D721Med (cell line): ENCODE measurements at regions not wholly inside any gene's neighbourhood (a gene's known extent, or its start where the extent isn't known, plus 50 kb on each side); places are given as distances from the start of the nearest gene placed in this dataset.

Source experiments
- DNase-seq: peaks from one replicate; pipeline ENCODE4 v3.0.0; 2011; ENCODE audit warnings: low spot score; ENCODE audit not compliant: insufficient read length
- FAIRE-seq: peaks from 2 replicates; lab custom pipeline; 2011; peaks lifted over from hg19 to GRCh38; lab: Jason Lieb, UNC
- CTCF ChIP-seq: IDR thresholded peaks from 2 replicates; pipeline ENCODE4 v1.5.1; 2012; ENCODE audit warnings: mild to moderate bottlenecking, control low read depth; ENCODE audit not compliant: insufficient read depth; ENCODE audit errors: missing control alignments

DNA sequence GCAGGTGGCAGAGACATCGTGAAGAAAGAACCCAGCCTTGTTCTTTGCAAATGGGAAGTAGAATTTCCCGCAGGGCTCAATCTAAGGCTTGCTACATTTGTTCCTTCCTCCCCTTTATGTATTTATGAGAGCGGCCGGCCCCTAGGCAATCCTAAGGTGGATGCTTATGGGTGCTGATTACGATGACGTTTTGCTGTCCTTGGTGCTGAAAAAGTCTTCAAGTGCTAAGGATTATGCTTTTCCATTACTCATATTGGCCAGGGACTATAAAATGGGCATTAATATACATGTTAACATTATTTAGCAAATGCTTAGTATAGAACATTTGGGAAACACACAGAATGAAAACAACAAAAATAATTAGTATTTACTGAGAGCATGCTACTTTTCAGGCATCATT, 313.3 kb upstream of the XYLT1 start:
- DNase-seq (no peak), FAIRE-seq (no peak)
- TF ChIP-seq CTCF: no peak

- DNase-seq (no peak), FAIRE-seq (no peak)
- TF ChIP-seq CTCF: no peak
Observed at GRCh38 chr16:17780181-17780580, 309.4 kb upstream of the XYLT1 start.

DNA sequence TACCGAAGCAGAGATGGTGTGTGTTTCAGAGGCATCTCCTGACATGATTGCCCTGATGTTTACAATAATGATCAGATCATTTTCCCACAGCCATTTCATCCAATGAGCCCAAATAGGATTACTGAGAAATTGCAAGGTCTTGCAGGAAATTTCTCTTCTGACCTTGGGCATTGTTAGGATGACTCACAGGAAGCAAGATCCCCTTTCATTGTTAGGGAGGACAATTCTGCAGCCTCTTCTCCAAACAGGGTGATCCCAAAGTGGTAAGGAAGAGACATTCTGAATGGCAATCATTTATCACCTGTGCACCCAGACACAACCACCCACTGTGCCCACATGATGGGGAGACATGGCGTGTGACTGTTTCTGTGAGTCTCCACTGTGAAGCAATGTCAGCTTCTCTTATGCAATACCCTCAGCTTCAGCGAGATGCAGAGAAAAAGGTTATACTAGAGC, 306.7 kb upstream of the XYLT1 start:
- DNase-seq (no peak), FAIRE-seq (no peak)
- no peak for TF ChIP-seq CTCF

- no peak for TF ChIP-seq CTCF
- DNase-seq (no peak), FAIRE-seq (no peak)
Observed at GRCh38 chr16:17776888-17777287, 306.1 kb upstream of the XYLT1 start.

DNA sequence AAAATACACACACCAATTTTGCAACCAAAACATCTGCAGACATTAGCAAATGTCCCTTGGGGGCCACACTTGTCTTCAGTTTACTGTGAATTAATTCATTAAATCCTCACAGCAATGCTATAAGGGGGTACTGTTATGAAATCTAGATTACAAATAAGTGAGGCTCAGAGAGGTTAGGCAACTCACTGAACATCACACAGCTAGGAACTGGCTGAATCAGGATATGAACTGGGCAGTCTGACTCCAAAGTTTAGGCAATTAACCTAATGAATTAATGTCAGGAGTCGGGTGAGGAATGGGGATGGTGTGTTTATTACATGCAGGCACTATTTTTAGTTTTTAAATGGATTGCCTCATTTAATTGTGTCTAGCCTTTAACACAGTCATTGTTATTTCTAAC, 305.7 kb upstream of the XYLT1 start:
- FAIRE-seq (no peak), DNase-seq (no peak)
- TF ChIP-seq CTCF: no peak

GRCh38 chr16:17775061-17775460, 304.3 kb upstream of the XYLT1 start:
- FAIRE-seq (no peak), DNase-seq (no peak)
- no peak for TF ChIP-seq CTCF

DNA sequence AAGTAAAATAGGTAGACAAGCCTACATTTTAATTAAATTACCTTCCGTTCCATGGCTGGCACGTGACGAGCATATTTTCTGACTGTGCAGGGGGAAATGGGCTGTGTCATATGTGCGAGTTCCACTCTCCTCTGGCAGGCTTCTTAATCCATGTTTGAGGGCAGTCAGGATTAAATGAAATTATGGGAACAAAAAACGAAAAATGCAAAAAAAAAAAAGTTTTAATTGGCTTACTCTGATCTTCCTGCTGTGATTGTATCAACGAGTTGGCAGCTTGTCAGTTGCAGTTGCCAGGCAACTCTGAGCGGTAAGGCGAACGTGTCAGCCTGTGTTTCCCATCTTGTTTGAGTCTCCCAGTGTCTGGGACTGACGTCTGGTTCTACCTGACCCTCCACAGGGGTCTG, 302.9 kb upstream of the XYLT1 start:
- TF ChIP-seq CTCF: no peak
- FAIRE-seq: no peak
- no peak for DNase-seq
